Trophoblast cell (in vitro differentiated cells and primary cell): ENCODE measurements at regions not wholly inside any gene's neighbourhood (a gene's known extent, or its start where the extent isn't known, plus 50 kb on each side); places are given as distances from the start of the nearest gene placed in this dataset.

ENCODE experiments used
- DNase-seq, 2 donors: peaks; one replicate each; pipeline ENCODE4 v3.0.0-alpha.2; 2016
- H2AFZ ChIP-seq: 2 replicates; pipeline ENCODE4 v1.6.1; 2013; ENCODE audit warnings: low read length, moderate library complexity, mild to moderate bottlenecking; ENCODE audit not compliant: insufficient read depth, poor library complexity
- H2AK5ac ChIP-seq: 2 replicates; pipeline ENCODE4 v1.6.1; 2013; ENCODE audit warnings: mild to moderate bottlenecking, low read length
- H2BK120ac ChIP-seq: 2 replicates; pipeline ENCODE4 v1.6.1; 2013; ENCODE audit warnings: low read length, mild to moderate bottlenecking, moderate library complexity; ENCODE audit not compliant: insufficient read depth, poor library complexity
- H2BK12ac ChIP-seq: 2 replicates; pipeline ENCODE4 v1.6.1; 2013; ENCODE audit warnings: mild to moderate bottlenecking, low read length, moderate library complexity
- H2BK5ac ChIP-seq: 2 replicates; pipeline ENCODE4 v1.6.1; 2013; ENCODE audit warnings: low read length, low read depth, moderate library complexity, mild to moderate bottlenecking; ENCODE audit not compliant: poor library complexity
- H3K14ac ChIP-seq: 2 replicates; pipeline ENCODE4 v1.6.1; 2013; ENCODE audit warnings: mild to moderate bottlenecking, low read length
- H3K18ac ChIP-seq: 2 replicates; pipeline ENCODE4 v1.6.1; 2013; ENCODE audit warnings: mild to moderate bottlenecking, low read length
- H3K23ac ChIP-seq: 2 replicates; pipeline ENCODE4 v1.6.1; 2013; ENCODE audit warnings: low read length
- H3K27ac ChIP-seq: 2 replicates; pipeline ENCODE4 v1.5.1; 2013; ENCODE audit warnings: low read depth, mild to moderate bottlenecking, inconsistent platforms, low read length, moderate library complexity
- H3K27me3 ChIP-seq: 2 replicates; pipeline ENCODE4 v1.6.1; 2013; ENCODE audit warnings: inconsistent platforms, mild to moderate bottlenecking, low read length, moderate library complexity; ENCODE audit not compliant: insufficient read depth
- H3K36me3 ChIP-seq, 2 experiments: 1 replicate in 1 of 2; 2 replicates in 1 of 2; pipeline ENCODE4 v1.6.1; 2013; ENCODE audit warnings: low read length in 2 of 2, mild to moderate bottlenecking in 2 of 2, moderate library complexity in 1 of 2; ENCODE audit not compliant: insufficient read depth in 2 of 2, control insufficient read depth in 1 of 2
- H3K4ac ChIP-seq: 2 replicates; pipeline ENCODE4 v1.6.1; 2013; ENCODE audit warnings: low read depth, mild to moderate bottlenecking, low read length, moderate library complexity
- H3K4me1 ChIP-seq, 2 experiments: 1 replicate in 1 of 2; 2 replicates in 1 of 2; pipeline ENCODE4 v1.6.1; 2013; ENCODE audit warnings: low read length in 2 of 2, mild to moderate bottlenecking in 2 of 2, moderate library complexity in 1 of 2; ENCODE audit not compliant: insufficient read depth in 2 of 2, control insufficient read depth in 1 of 2
- H3K4me2 ChIP-seq: 2 replicates; pipeline ENCODE4 v1.6.1; 2013; ENCODE audit warnings: inconsistent platforms, mild to moderate bottlenecking, low read length, moderate library complexity
- H3K4me3 ChIP-seq: 2 replicates; pipeline ENCODE4 v1.5.1; 2013; ENCODE audit warnings: mild to moderate bottlenecking, low read depth, low read length, inconsistent platforms
- H3K79me1 ChIP-seq: one replicate; pipeline ENCODE4 v1.6.1; 2013; ENCODE audit warnings: low read length
- H3K79me2 ChIP-seq: 2 replicates; pipeline ENCODE4 v1.6.1; 2013; ENCODE audit warnings: low read length, mild to moderate bottlenecking; ENCODE audit not compliant: control insufficient read depth, insufficient read depth, poor library complexity
- H3K9ac ChIP-seq: 2 replicates; pipeline ENCODE4 v1.6.1; 2013; ENCODE audit warnings: mild to moderate bottlenecking, low read length
- H3K9me3 ChIP-seq: 2 replicates; pipeline ENCODE4 v1.6.1; 2013; ENCODE audit warnings: low read depth, mild to moderate bottlenecking, control low read depth, inconsistent platforms, low read length; ENCODE audit not compliant: insufficient read depth
- H4K12ac ChIP-seq: 2 replicates; pipeline ENCODE4 v1.6.1; 2013; ENCODE audit warnings: low read depth, mild to moderate bottlenecking, low read length, moderate library complexity
- H4K8ac ChIP-seq: 2 replicates; pipeline ENCODE4 v1.6.1; 2013; ENCODE audit warnings: low read depth, mild to moderate bottlenecking, low read length, moderate library complexity
- H4K91ac ChIP-seq: one replicate; pipeline ENCODE4 v1.6.1; 2013; ENCODE audit warnings: low read depth, mild to moderate bottlenecking, low read length, moderate library complexity
- WGBS: extraction: QIAGEN DNeasy Blood & Tissue Kit; methylation state at CpG from one replicate; pipeline ENCODE4 v1.1.7; 2013; ENCODE audit warnings: missing lambda C conversion rate; ENCODE audit not compliant: insufficient read length, insufficient coverage; ENCODE audit errors: extremely low coverage; 5-methylcytosine and 5-hydroxymethylcytosine counted together

DNA sequence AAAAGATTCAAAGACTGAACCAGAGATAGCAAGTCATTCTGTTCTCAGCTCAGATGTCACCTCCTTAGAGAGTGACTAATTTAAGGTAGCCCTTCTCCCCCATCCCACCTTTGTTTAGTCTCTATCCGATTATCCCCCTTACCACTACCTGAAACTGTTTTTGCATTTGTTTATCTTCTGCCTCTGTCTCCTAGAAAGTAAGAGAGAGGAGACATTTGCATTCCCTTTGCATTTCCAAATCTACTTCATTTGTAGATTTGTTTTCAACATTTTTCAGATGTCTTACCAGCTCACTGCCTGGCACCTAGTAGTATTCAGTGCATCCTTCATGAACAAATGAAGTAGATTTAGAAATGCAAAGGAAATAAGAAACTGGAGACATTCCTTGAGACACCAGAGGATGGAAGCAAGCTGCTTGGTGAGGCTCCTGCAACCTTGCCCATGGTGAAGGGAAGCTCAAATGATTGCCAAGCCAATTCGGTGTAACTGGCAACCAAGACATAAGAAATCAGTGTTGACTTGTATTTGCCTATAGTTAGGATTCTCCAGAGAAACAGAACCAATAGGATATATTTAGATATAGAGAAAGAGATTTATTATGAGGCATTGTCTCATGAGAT lies 385.7 kb downstream of the STK39 start:
- H4K12ac ChIP-seq: no peak overlapping the region
- no peaks in the 10 kb centered on the region for H3K79me2 ChIP-seq
- no CpG with 5 or more reads among the region's 2 CpGs for WGBS

GRCh38 chr2:167860082-167860481 lies 387.3 kb downstream of the STK39 start:
- H4K91ac ChIP-seq: no peak overlapping the region
- no peak overlapping the region for H2BK120ac ChIP-seq
- H3K4me2 ChIP-seq: no peak overlapping the region
- no peak overlapping the region for H3K9ac ChIP-seq
- H3K79me2 ChIP-seq: no peaks in the 10 kb centered on the region
- no peak overlapping the region for H2AK5ac ChIP-seq
- H2BK12ac ChIP-seq: no peak overlapping the region
- H2BK5ac ChIP-seq: no peak overlapping the region
- no peaks in the 10 kb centered on the region for H3K9me3 ChIP-seq
- DNase-seq: no peak
- H3K4me3 ChIP-seq: no peak overlapping the region
- no peaks in the 10 kb centered on the region for H3K79me1 ChIP-seq
- H4K8ac ChIP-seq: no peak overlapping the region
- H2AFZ ChIP-seq: no peak overlapping the region
- no peak overlapping the region for H3K23ac ChIP-seq
- no peaks in the 10 kb centered on the region for H3K27me3 ChIP-seq
- H4K12ac ChIP-seq: no peak overlapping the region
- H3K18ac ChIP-seq: no peak overlapping the region
- no peak overlapping the region for H3K14ac ChIP-seq
- no CpG with 5 or more reads among the region's 1 CpG for WGBS
- no peaks in the 10 kb centered on the region for H3K4me1 ChIP-seq
- H3K4ac ChIP-seq: no peak overlapping the region
- no peak overlapping the region for H3K27ac ChIP-seq
- no peaks in the 10 kb centered on the region for H3K36me3 ChIP-seq

More for the DNA sequence above, 385.7 kb downstream of the STK39 start:
- Histone ChIP-seq H3K4ac (no peak overlapping the region), H2AFZ (no peak overlapping the region), H2BK12ac (no peak overlapping the region), H3K79me1 (no peaks in the 10 kb centered on the region), H3K23ac (no peak overlapping the region), H3K14ac (no peak overlapping the region), H3K9ac (no peak overlapping the region), H3K4me1 (no peaks in the 10 kb centered on the region), H3K18ac (no peak overlapping the region), H3K27ac (no peak overlapping the region), H4K8ac (no peak overlapping the region), H3K9me3 (no peaks in the 10 kb centered on the region), H3K4me2 (no peak overlapping the region), H4K91ac (no peak overlapping the region), H2BK5ac (no peak overlapping the region), H3K36me3 (no peaks in the 10 kb centered on the region), H2AK5ac (no peak overlapping the region), H2BK120ac (no peak overlapping the region), H3K4me3 (no peak overlapping the region), H3K27me3 (no peaks in the 10 kb centered on the region)
- DNase-seq: no peak

DNA sequence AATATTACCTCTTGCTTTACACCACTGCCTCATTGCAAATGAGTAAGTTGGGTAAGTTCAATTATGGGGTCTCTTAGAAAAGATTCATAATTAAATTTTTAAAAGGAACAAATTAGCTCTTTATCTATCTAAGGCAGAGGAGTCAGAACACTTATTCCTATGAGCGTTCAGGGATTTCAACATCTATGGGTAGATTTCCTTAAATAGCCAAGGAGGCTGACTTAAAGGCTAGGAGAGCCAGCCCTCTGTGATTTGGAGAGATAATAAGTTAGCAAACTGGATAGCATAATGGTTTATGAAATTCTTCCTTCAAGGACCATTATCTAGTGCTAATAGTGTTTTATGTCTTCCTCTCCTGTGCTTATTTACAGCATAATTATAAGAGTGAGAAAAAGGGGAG lies 387.7 kb downstream of the STK39 start:
- H2AFZ ChIP-seq: no peak overlapping the region
- DNase-seq: no peak
- no peak overlapping the region for H3K4me2 ChIP-seq
- no peaks in the 10 kb centered on the region for H3K9me3 ChIP-seq
- no peak overlapping the region for H3K4ac ChIP-seq
- no peak overlapping the region for H4K91ac ChIP-seq
- no peak overlapping the region for H2BK120ac ChIP-seq
- no peak overlapping the region for H2AK5ac ChIP-seq
- no peaks in the 10 kb centered on the region for H3K27me3 ChIP-seq
- H4K12ac ChIP-seq: no peak overlapping the region
- H3K23ac ChIP-seq: no peak overlapping the region
- no peak overlapping the region for H2BK12ac ChIP-seq
- no peaks in the 10 kb centered on the region for H3K79me1 ChIP-seq
- no peaks in the 10 kb centered on the region for H3K36me3 ChIP-seq
- H3K14ac ChIP-seq: no peak overlapping the region
- H3K18ac ChIP-seq: no peak overlapping the region
- H3K4me1 ChIP-seq: no peaks in the 10 kb centered on the region
- H3K4me3 ChIP-seq: no peak overlapping the region
- no peak overlapping the region for H2BK5ac ChIP-seq
- H3K27ac ChIP-seq: no peak overlapping the region
- H3K79me2 ChIP-seq: no peaks in the 10 kb centered on the region
- WGBS: no CpG with 5 or more reads among the region's 1 CpG
- no peak overlapping the region for H4K8ac ChIP-seq
- H3K9ac ChIP-seq: no peak overlapping the region

DNA sequence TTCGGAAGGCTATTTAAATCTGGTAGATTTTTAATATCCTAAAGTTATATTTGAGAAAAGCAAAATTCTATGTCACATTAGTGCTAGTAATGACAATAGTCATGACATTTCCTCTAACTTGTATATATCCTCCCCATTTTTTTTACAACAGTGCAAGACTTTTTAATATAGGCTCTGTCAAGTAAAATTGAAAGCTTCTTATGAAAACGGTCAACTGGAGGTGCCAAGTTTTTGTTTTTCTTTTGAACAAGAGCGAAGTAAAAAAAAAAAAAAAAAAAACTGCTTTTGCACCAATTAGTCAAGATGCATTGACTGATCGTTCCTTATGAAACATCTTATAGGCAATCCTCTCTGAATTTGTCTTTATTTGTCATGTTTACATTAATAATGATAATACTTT lies 389.3 kb downstream of the STK39 start:
- Histone ChIP-seq H3K23ac (no peak overlapping the region), H3K79me1 (no peaks in the 10 kb centered on the region), H3K14ac (no peak overlapping the region), H4K91ac (no peak overlapping the region), H3K9ac (no peak overlapping the region), H2BK120ac (no peak overlapping the region), H4K12ac (no peak overlapping the region), H2AFZ (no peak overlapping the region), H3K27me3 (no peaks in the 10 kb centered on the region), H2AK5ac (no peak overlapping the region), H3K27ac (no peak overlapping the region), H3K4me3 (no peak overlapping the region), H3K36me3 (no peaks in the 10 kb centered on the region), H4K8ac (no peak overlapping the region), H3K79me2 (no peaks in the 10 kb centered on the region), H2BK5ac (no peak overlapping the region), H3K4me1 (no peaks in the 10 kb centered on the region), H3K9me3 (no peaks in the 10 kb centered on the region), H3K4me2 (no peak overlapping the region), H3K4ac (no peak overlapping the region), H2BK12ac (no peak overlapping the region), H3K18ac (no peak overlapping the region)
- WGBS: no CpG with 5 or more reads among the region's 4 CpGs
- no peak for DNase-seq
